ENCODE measurements at regions not wholly inside any gene's neighbourhood (a gene's known extent, or its start where the extent isn't known, plus 50 kb on each side); places are given as distances from the start of the nearest gene placed in this dataset.

DNA sequence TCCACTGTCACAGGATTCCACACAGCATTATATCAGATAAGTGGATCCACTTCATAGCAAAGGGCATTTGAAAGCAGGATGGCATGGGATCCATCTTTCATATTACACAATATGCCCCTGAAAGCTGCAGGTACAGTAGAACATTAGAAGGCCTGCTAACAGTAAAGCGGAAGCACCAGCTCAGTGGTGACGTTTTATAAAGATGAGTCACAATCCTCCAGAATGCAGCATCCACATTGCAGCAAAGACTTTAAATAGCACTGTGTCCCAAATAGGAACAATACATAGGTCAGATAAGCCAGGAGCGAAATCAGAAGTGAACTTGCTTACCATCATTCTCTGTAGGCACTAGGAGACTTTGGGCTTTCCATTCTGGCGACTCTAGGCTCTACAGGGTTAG is 609.5 kb upstream of the FAT1 start:
- no peak for DNase-seq (ENCODE audit: low read depth in 1 of 2, low spot score in 2 of 2)
- no peak for TF ChIP-seq TEAD4 (IDR thresholded peaks at IDR 0.05; ENCODE audit: low read depth, low read length)
- Histone ChIP-seq H3K9me3 (ENCODE audit: insufficient read depth in 2 of 2, low read depth in 1 of 2, low read length in 1 of 2) (no peaks in the 10 kb centered on the region), H3K79me2 (ENCODE audit: control insufficient read depth in 1 of 2, insufficient read depth in 2 of 2, low read length in 2 of 2) (no peaks in the 10 kb centered on the region), H3K4me2 (ENCODE audit: insufficient read depth in 1 of 2, low read depth in 2 of 2, low read length in 2 of 2) (no peak overlapping the region), H4K5ac (ENCODE audit: insufficient read length, low read depth, low read length) (no peak overlapping the region), H4K20me1 (replicated peaks in 1 of 2; ENCODE audit: control insufficient read depth in 1 of 2, insufficient read depth in 2 of 2, low read length in 2 of 2) (no peaks in the 10 kb centered on the region), H4K91ac (replicated peaks; ENCODE audit: insufficient read length, low read length) (no peak overlapping the region), H3K56ac (replicated peaks; ENCODE audit: insufficient read length, low read depth, low read length) (no peak overlapping the region), H3K27me3 (replicated peaks in 1 of 4; ENCODE audit: control insufficient read depth in 3 of 4, extremely low read depth in 1 of 4, insufficient read depth in 3 of 4, low read length in 3 of 4) (peaks cover 0 to 2% (median 0%) of the 10 kb centered on the region in 4 experiments; a peak in 1 of 7 replicates), H3K4me3 (ENCODE audit: extremely low read depth in 1 of 4, insufficient read depth in 2 of 4, low read depth in 3 of 4, low read length in 4 of 4) (no peak overlapping the region), H3K79me1 (ENCODE audit: low read depth, low read length) (no peaks in the 10 kb centered on the region), H2BK120ac (replicated peaks; ENCODE audit: low read depth, low read length) (no peak overlapping the region), H3K27ac (ENCODE audit: low read depth, low read length) (no peak overlapping the region), H3K4ac (replicated peaks; ENCODE audit: insufficient read length, low read depth, low read length) (no peak overlapping the region), H2BK20ac (ENCODE audit: low read length) (no peak overlapping the region), H2BK5ac (ENCODE audit: low read depth, low read length) (no peak overlapping the region), H3K4me1 (replicated peaks in 1 of 4; ENCODE audit: control insufficient read depth in 3 of 4, insufficient read depth in 4 of 4, low read length in 3 of 4) (no peaks in the 10 kb centered on the region), H3K14ac (ENCODE audit: insufficient read length) (no peak overlapping the region), H3K9ac (replicated peaks in 1 of 4; ENCODE audit: extremely low read depth in 1 of 4, low read depth in 3 of 4, low read length in 3 of 4) (no peak overlapping the region), H2AFZ (ENCODE audit: low read length) (no peak overlapping the region; the same call in 1 of the 2 replicates), H2AK5ac (ENCODE audit: low read depth, low read length) (no peak overlapping the region), H2BK12ac (ENCODE audit: low read depth, low read length) (no peak overlapping the region), H3K23ac (ENCODE audit: insufficient read length) (no peak overlapping the region), H3K23me2 (ENCODE audit: low read depth, low read length) (no peaks in the 10 kb centered on the region), H3K36me3 (ENCODE audit: control insufficient read depth in 2 of 4, insufficient read depth in 4 of 4, low read length in 3 of 4) (no peaks in the 10 kb centered on the region), H3K18ac (ENCODE audit: extremely low read depth, low read length) (no peak overlapping the region), H4K8ac (ENCODE audit: extremely low read depth, insufficient read depth, low read length) (no peak overlapping the region), H2BK15ac (ENCODE audit: low read length) (no peak overlapping the region)
- CTCF ChIA-PET (ENCODE audit: partially characterized antibody), result no interaction called here
- WGBS, 2 experiments (ENCODE audit: extremely low coverage in 1 of 2, insufficient coverage in 1 of 2, insufficient read length in 1 of 2, insufficient replicate concordance in 2 of 2, low coverage in 1 of 2, low lambda C conversion rate in 2 of 2, missing lambda C conversion rate in 1 of 2), result 94% methylated on average over 4 of the region's 4 CpGs; no CpG with 5 or more reads in 1 of the 2 experiments
- no peak for FAIRE-seq
- POLR2A ChIA-PET (ENCODE audit: partially characterized antibody), result no interaction called here

All from H1 (cell line).